ENCODE measurements at regions not wholly inside any gene's neighbourhood (a gene's known extent, or its start where the extent isn't known, plus 50 kb on each side); places are given as distances from the start of the nearest gene placed in this dataset.

DNA sequence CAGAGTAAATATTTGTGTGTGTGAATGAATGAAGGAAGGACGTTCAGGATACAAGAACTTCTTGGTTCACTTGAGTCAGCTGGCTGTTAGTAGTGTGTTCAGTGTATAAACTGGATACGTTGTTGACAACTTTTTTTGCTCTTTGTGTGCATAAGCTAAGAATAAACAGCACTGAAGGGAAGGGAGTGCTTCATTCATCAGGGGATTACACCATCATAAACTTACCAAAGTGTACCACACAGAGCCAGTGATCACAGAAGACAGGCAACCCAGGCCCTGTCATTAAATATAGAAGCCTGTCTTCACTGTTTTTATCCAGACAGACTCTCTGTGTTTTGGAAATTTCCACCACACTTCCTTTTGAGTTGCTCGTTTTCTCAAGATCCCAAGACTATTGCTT, 55.5 kb upstream of the MEF2C start:
- intact Hi-C loops (cut with DNase I) = no loop called here
- DNase-seq = no peak

DNA sequence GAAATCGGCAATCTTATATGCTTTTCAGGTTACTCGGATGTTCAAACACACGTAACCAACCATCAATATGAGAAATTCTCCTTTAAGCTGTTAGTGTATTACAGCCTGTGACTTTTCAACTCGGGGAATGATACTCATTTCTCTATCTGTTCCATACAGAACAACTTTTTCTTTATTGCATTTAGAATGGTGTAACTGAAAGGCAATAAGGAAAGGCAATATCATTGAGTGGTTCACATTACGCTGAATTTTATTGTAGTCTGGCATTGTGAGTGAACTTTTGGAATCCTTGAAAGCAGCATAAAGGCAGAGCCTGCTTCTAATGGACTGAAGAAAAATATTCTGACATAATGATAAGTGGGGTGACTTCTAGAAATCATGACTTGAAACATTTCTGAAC, 54.4 kb upstream of the MEF2C start:
- intact Hi-C loops (cut with DNase I) = no loop called here
- DNase-seq = no peak

DNA sequence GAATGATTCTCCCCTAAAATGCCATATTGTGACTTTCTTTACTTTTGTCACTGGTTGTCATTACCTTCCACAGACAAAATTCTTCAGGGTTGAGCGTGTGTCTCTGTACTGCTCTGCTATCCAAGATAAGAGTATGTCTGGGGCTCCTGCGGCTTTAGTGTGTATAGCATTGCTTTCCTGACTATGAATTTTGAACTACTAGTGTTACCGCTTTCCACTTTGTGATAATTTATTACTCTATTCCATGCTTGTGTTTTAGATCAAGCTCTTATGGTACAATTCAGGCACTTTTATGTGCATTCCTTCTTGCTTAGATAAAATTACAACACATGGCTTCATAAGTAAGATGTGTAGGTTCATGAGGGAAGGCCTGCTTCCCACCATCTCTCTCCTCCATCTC, 51.5 kb upstream of the MEF2C start:
- no peak for DNase-seq
- intact Hi-C loops (cut with DNase I) = no loop called here

Measured in posterior cingulate gyrus (tissue), 11 donors.